PC-9 (cell line): ENCODE measurements at regions not wholly inside any gene's neighbourhood (a gene's known extent, or its start where the extent isn't known, plus 50 kb on each side); places are given as distances from the start of the nearest gene placed in this dataset.

Experiments
- BruUV-seq: library from RNA; stranded (reverse); fragments of 400-500 nt; replicated peaks from 2 replicates; lab custom pipeline; 2021; lab: Mats Ljungman, UMichigan
- CTCF ChIA-PET: fragments of 300-600 bp; sonication (Branson Sonifier 250); formaldehyde crosslinking; loops from one replicate; lab custom pipeline; 2022; ENCODE audit warnings: antibody characterized with exemption; lab: Charles Lee
- POLR2A ChIA-PET: fragments of 300-600 bp; sonication (Branson Sonifier 250); formaldehyde crosslinking; loops from one replicate; lab custom pipeline; 2022; ENCODE audit warnings: antibody characterized with exemption; ENCODE audit not compliant: unreplicated experiment; lab: Charles Lee
- DNase-seq, 2 experiments: peaks; one replicate each; pipeline versions ENCODE4 v3.0.0 to v3.0.0-alpha.2; 2015 to 2022; ENCODE audit warnings: mixed read lengths in 1 of 2
- H2AFZ ChIP-seq: fragments of 200-600 bp; sonication (generic); 2 replicates; pipeline ENCODE4 v1.8.1; 2017; ENCODE audit warnings: antibody characterized with exemption
- H3F3A ChIP-seq: fragments of 200-600 bp; sonication (generic); 2 replicates; pipeline ENCODE4 v1.8.1; 2017; ENCODE audit warnings: antibody characterized with exemption, mild to moderate bottlenecking, low read depth; ENCODE audit not compliant: insufficient read depth
- H3K27ac ChIP-seq: fragments of 200-600 bp; sonication (generic); 2 replicates; pipeline ENCODE4 v1.6.1; 2016; ENCODE audit warnings: mixed run types
- H3K27me3 ChIP-seq: fragments of 200-600 bp; sonication (generic); 2 replicates; pipeline ENCODE4 v1.6.1; 2016; ENCODE audit warnings: low read depth, mixed run types; ENCODE audit not compliant: insufficient read depth
- H3K36me3 ChIP-seq: fragments of 200-600 bp; sonication (generic); 2 replicates; pipeline ENCODE4 v1.6.1; 2016; ENCODE audit warnings: low read depth, mixed run types
- H3K4me1 ChIP-seq: fragments of 200-600 bp; sonication (generic); replicated peaks from 2 replicates; pipeline ENCODE4 v1.6.1; 2016; ENCODE audit warnings: mixed run types; ENCODE audit not compliant: insufficient read depth
- H3K4me2 ChIP-seq: fragments of 200-600 bp; sonication (generic); 2 replicates; pipeline ENCODE4 v1.6.1; 2017; ENCODE audit warnings: mixed run types
- H3K4me3 ChIP-seq: fragments of 200-600 bp; sonication (generic); 2 replicates; pipeline ENCODE4 v1.6.1; 2016; ENCODE audit warnings: mixed run types
- H3K79me2 ChIP-seq: fragments of 200-600 bp; sonication (generic); 2 replicates; pipeline ENCODE4 v1.6.1; 2017; ENCODE audit warnings: low read depth, mixed run types
- H3K9me2 ChIP-seq: fragments of 200-600 bp; sonication (generic); 2 replicates; pipeline ENCODE4 v1.8.1; 2017; ENCODE audit warnings: mild to moderate bottlenecking; ENCODE audit not compliant: insufficient read depth
- H3K9me3 ChIP-seq: fragments of 200-600 bp; sonication (generic); 2 replicates; pipeline ENCODE4 v1.8.1; 2016; ENCODE audit warnings: low read depth; ENCODE audit not compliant: insufficient read depth
- H4K20me1 ChIP-seq: fragments of 200-600 bp; sonication (generic); 2 replicates; pipeline ENCODE4 v1.8.1; 2017; ENCODE audit not compliant: insufficient read depth
- EZH2 ChIP-seq: fragments of 200-600 bp; sonication (generic); IDR thresholded peaks from 2 replicates; pipeline ENCODE4 v1.8.0; 2017; ENCODE audit warnings: antibody characterized with exemption, low read depth
- intact Hi-C: fragments of 100-400 bp; cut with micrococcal nuclease; formaldehyde crosslinking; loops from one replicate; pipeline ENCODE4 v1.10.0; 2022; ENCODE audit not compliant: unreplicated experiment
- TF ChIP-seq, protein P1 (sequence below): fragments of 200-600 bp; sonication (generic); conservative IDR thresholded peaks from 2 replicates; pipeline ENCODE4 v1.6.1; 2017; ENCODE audit warnings: mixed run types, antibody characterized with exemption, mild to moderate bottlenecking, moderate library complexity

DNA sequence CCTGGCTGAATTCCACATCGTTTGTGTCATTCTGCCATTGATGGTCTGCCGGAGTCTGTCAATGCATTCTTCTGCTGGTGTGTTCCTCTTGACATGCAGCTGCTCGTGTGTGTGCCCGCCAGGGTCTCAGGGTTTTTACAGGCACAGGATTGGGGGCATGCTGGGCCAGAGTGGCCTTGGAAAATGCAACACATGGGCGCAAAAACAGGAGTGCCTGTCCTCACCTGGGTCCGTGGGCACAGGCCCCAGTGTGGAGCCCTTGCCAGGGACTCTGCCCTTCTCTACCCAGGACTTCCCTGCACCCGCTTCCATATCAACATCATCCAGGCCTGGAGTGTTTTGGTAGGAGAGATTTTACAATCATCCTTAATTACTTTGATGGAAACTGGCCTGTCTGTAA is 340.7 kb downstream of the KIF20B start:
- no peaks in the 10 kb centered on the region for H3K36me3 ChIP-seq
- H3K9me2 ChIP-seq, result no peaks in the 10 kb centered on the region
- TF ChIP-seq, protein P1, sequence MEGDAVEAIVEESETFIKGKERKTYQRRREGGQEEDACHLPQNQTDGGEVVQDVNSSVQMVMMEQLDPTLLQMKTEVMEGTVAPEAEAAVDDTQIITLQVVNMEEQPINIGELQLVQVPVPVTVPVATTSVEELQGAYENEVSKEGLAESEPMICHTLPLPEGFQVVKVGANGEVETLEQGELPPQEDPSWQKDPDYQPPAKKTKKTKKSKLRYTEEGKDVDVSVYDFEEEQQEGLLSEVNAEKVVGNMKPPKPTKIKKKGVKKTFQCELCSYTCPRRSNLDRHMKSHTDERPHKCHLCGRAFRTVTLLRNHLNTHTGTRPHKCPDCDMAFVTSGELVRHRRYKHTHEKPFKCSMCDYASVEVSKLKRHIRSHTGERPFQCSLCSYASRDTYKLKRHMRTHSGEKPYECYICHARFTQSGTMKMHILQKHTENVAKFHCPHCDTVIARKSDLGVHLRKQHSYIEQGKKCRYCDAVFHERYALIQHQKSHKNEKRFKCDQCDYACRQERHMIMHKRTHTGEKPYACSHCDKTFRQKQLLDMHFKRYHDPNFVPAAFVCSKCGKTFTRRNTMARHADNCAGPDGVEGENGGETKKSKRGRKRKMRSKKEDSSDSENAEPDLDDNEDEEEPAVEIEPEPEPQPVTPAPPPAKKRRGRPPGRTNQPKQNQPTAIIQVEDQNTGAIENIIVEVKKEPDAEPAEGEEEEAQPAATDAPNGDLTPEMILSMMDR, result no peak
- no peak for TF ChIP-seq EZH2
- H3K4me1 ChIP-seq, result no peaks in the 10 kb centered on the region
- POLR2A ChIA-PET, result no interaction called here
- CTCF ChIA-PET, result no interaction called here
- no peak for DNase-seq
- H3K27me3 ChIP-seq, result no peaks in the 10 kb centered on the region
- no peak overlapping the region for H3K4me3 ChIP-seq
- no peaks in the 10 kb centered on the region for H4K20me1 ChIP-seq
- H3K4me2 ChIP-seq, result no peak overlapping the region
- H3F3A ChIP-seq, result no peaks in the 10 kb centered on the region
- H3K27ac ChIP-seq, result no peak overlapping the region
- intact Hi-C loops, result no loop called here
- no TSS peak for BruUV-seq
- H3K79me2 ChIP-seq, result no peaks in the 10 kb centered on the region
- H2AFZ ChIP-seq, result no peak overlapping the region
- no peaks in the 10 kb centered on the region for H3K9me3 ChIP-seq

DNA sequence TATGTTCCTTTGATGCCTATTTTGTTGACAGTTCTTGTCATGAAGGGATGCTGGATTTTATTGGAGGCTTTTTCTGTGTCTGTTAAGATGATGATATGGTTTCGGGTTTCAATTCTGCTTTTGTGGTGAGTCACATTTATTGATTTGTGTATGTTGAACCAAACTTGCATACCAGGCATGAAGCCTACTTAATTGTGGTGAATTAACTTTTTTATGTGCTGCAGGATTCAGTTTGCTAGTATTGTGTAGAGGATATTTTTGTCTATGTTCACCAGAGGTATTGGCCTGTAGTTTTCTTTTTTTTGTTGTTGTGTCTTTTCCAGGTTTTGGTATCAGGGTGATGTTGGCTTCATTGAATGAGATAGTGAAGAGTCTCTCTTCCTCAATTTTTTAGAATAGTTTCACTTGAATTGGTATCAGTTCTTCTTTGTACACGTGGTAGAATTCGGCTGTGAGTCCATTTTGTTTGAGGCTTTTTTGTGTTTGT is 345.9 kb downstream of the KIF20B start:
- POLR2A ChIA-PET, result interaction anchor here (0.7 kb wide), 1 partner anchor 51 kb away, joined by 5 read pairs; no protein-coding TSS in a partner anchor
- TF ChIP-seq, protein P1, result no peak
- TF ChIP-seq EZH2, result no peak

DNA sequence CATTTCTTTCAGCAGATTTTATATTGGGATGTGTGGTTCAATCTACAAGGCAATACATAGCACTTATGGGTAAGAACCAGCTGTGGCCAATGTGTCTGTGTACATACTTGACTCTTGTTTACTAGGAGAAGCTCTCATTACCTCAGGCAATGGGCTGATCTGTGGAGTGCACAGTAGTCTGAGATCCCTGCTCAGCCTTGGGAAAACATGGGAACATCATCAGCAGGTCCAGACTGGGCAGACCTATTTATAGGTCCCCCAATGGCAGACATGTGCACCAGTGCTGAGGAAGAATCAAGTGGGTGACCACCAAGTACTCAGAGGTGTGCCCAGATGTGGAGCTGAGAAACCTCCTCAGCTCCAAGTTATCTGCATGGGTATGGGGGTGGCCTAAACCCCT is 349.7 kb downstream of the KIF20B start:
- H2AFZ ChIP-seq, result no peak overlapping the region
- H4K20me1 ChIP-seq, result no peaks in the 10 kb centered on the region
- H3K36me3 ChIP-seq, result no peaks in the 10 kb centered on the region
- no peak overlapping the region for H3K4me3 ChIP-seq
- no peaks in the 10 kb centered on the region for H3F3A ChIP-seq
- intact Hi-C loops, result no loop called here
- no peak overlapping the region for H3K27ac ChIP-seq
- no peak overlapping the region for H3K4me2 ChIP-seq
- no peaks in the 10 kb centered on the region for H3K4me1 ChIP-seq
- no peaks in the 10 kb centered on the region for H3K9me3 ChIP-seq
- H3K27me3 ChIP-seq, result no peaks in the 10 kb centered on the region
- H3K9me2 ChIP-seq, result no peaks in the 10 kb centered on the region
- H3K79me2 ChIP-seq, result no peaks in the 10 kb centered on the region
- ChIA-PET CTCF (no interaction called here), POLR2A (no interaction called here)
- no peak for DNase-seq
- no TSS peak for BruUV-seq
- TF ChIP-seq, protein P1, result no peak
- TF ChIP-seq EZH2, result no peak

More for the DNA sequence above, 345.9 kb downstream of the KIF20B start:
- no peak overlapping the region for H3K4me2 ChIP-seq
- no peaks in the 10 kb centered on the region for H3K36me3 ChIP-seq
- H3K27ac ChIP-seq, result no peak overlapping the region
- no peaks in the 10 kb centered on the region for H3K9me3 ChIP-seq
- no peaks in the 10 kb centered on the region for H3K9me2 ChIP-seq
- H3K4me3 ChIP-seq, result no peak overlapping the region
- CTCF ChIA-PET, result no interaction called here
- intact Hi-C loops, result no loop called here
- no peaks in the 10 kb centered on the region for H3K27me3 ChIP-seq
- H3F3A ChIP-seq, result no peaks in the 10 kb centered on the region
- no peaks in the 10 kb centered on the region for H3K4me1 ChIP-seq
- H3K79me2 ChIP-seq, result no peaks in the 10 kb centered on the region
- no peak overlapping the region for H2AFZ ChIP-seq
- BruUV-seq, result no TSS peak
- H4K20me1 ChIP-seq, result no peaks in the 10 kb centered on the region
- DNase-seq, result no peak
